ENCODE measurements at regions not wholly inside any gene's neighbourhood (a gene's known extent, or its start where the extent isn't known, plus 50 kb on each side); places are given as distances from the start of the nearest gene placed in this dataset.

- in situ Hi-C loops (cut with HindIII; ENCODE audit: low sequenced_read_pairs), result no loop called here
These were observed 477.2 kb downstream of the GPAM start for GRCh38 chr10:111706331-111706730.

GRCh38 chr10:111707076-111707475 is 476.5 kb downstream of the GPAM start:
- in situ Hi-C loops (cut with HindIII; ENCODE audit: low sequenced_read_pairs), result no loop called here

- in situ Hi-C loops (cut with HindIII; ENCODE audit: low sequenced_read_pairs), result no loop called here
These were observed 474.0 kb downstream of the GPAM start for GRCh38 chr10:111709603-111710002.

DNA sequence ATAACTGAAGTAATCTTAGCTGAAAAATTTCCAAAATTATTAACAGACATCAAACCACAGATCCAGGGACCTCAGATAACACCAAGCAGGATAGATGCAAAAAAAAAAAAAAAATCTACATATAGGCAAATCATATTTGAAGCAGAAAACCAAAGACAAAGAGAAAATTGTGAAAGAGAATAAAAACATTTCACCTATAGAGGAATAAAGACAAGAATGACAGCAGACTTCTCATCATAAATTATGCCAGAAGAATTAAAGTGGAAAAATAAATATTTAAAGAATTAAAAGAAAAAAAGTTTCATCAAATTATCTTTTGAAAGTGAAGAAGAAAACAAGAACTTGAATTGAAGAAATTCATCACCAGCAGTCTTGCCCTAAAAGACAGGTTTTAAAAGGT is 467.5 kb downstream of the GPAM start:
- in situ Hi-C loops (cut with HindIII; ENCODE audit: low sequenced_read_pairs), result no loop called here

DNA sequence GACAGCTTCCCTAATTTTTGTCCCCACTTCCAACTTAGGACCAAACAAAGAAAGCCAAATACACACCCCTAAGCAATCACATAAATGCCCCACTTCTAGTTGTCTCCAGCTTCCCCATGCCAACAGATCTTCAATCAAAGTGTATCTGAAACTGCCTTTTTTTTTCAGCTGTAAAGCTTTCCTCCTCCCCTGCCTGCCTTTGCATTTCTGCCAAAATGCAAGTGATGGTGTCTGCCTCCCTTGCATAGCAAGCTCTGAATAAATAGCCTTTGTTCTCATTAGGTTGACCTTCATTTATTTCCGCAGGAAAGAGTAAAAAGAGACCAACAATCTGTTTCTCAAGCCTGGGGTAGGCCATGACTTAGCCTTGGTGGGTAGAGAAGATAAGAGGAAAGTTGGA is 459.4 kb downstream of the GPAM start:
- in situ Hi-C loops (cut with HindIII; ENCODE audit: low sequenced_read_pairs), result no loop called here

DNA sequence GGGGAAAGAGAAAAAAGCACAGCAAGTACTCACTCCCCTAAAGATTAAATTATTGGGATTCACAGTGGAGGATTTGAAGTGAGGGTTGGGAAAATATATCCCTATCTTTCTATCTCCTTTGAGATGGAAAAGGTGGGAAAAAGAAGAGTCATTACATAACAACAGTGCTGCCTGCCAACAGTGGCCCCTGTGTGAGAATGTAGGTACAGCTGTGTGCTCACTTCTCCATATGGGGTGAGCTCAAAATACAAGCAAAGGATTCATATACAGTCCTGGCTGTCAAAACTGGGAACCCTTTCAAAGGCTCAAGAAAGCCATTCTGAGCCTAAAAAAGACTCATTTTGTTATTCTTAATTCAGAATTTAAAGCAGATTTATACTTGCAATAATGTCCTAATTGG is 458.5 kb downstream of the GPAM start:
- in situ Hi-C loops (cut with HindIII; ENCODE audit: low sequenced_read_pairs), result no loop called here

GRCh38 chr10:111732166-111732785 is 451.3 kb downstream of the GPAM start:
- in situ Hi-C loops (cut with HindIII; ENCODE audit: low sequenced_read_pairs), result no loop called here

- in situ Hi-C loops (cut with HindIII; ENCODE audit: low sequenced_read_pairs), result no loop called here
These were observed 444.3 kb downstream of the GPAM start for GRCh38 chr10:111739125-111739873.

- in situ Hi-C loops (cut with HindIII; ENCODE audit: low sequenced_read_pairs), result no loop called here
These were observed 443.8 kb downstream of the GPAM start for GRCh38 chr10:111739874-111740139.

DNA sequence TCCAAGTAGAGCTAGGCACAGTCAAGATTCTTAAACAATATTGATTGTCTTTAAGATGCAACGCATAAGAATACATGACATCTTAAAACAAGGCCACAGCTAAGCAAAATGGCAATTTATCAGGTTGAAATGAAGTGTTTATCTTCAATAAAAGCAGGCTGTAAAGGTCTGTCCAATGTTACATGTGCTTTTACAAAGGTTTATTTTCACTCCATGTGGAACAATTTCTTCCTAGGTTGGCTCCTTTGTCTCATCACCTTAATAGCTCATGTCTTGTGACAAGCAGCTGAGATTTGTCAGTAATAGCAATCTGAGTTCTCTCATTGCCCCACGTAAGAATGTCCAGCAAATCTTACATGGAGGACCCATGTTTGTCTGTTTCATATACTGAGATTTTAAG is 437.6 kb downstream of the GPAM start:
- in situ Hi-C loops (cut with HindIII; ENCODE audit: low sequenced_read_pairs), result no loop called here

GRCh38 chr10:111747751-111748150 is 435.8 kb downstream of the GPAM start:
- in situ Hi-C loops (cut with HindIII; ENCODE audit: low sequenced_read_pairs), result no loop called here

DNA sequence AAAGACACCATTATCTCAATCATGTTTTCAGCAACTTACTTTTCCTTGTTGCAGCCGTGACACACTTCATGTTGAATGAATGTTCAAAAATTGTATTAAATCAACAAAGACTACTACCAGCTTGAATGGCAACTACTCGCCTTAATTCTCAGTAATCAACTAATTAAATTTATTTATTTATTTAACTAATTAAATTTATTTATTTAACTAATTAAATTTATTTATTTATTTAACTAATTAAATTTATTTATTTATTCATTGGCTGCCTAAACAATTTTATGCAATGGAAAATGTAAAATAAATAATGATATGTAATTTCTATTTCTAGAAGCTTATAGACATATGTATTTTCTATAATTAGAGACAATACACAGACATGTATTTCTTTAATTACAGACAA is 435.4 kb downstream of the GPAM start:
- in situ Hi-C loops (cut with HindIII; ENCODE audit: low sequenced_read_pairs), result no loop called here

- in situ Hi-C loops (cut with HindIII; ENCODE audit: low sequenced_read_pairs), result no loop called here
These were observed 433.3 kb downstream of the GPAM start for GRCh38 chr10:111750165-111750849.

DNA sequence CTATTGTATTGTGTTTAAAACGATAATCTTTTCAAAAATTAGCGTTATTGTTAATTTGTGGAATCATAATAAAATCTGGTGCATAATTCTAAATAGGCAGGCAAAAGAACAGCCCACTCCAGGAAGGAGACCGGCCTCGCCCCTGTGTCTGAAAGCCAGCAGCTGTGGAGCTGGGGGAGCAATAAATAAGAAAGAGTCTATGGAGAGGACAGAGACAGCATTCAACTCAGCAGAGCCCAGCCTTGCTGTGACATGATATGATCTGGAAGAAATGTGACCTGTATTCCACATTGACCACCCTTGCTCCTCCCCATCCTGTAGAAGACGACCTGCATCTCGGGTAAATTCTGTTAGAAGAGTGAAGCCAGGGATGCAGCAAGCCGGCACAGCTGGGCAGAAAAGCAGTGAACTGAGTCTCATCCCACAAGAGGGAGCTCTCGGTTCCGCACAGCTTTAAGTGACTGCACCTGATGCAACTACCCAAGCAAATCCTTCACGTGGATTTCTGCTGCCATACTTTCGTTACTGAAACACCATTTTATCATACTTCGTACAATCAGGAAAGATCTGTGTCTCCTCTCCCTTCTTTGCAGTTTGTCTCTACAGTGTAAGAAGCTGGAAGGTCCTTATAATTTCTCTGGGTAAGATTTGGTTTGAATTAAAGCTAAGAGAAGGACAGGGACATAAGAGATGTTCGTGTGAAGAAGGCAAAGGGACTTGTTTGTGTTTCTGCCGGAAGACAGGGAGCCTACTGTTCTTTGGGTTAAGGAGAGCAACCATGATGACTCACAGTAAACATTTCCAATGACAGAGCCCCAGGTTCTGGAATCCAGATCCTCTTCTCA is 427.1 kb downstream of the GPAM start:
- in situ Hi-C loops (cut with HindIII; ENCODE audit: low sequenced_read_pairs), result no loop called here

GRCh38 chr10:111758593-111758992 is 425.0 kb downstream of the GPAM start:
- in situ Hi-C loops (cut with HindIII; ENCODE audit: low sequenced_read_pairs), result no loop called here

- in situ Hi-C loops (cut with HindIII; ENCODE audit: low sequenced_read_pairs), result no loop called here
These were observed 421.5 kb downstream of the GPAM start for GRCh38 chr10:111762114-111762513.

DNA sequence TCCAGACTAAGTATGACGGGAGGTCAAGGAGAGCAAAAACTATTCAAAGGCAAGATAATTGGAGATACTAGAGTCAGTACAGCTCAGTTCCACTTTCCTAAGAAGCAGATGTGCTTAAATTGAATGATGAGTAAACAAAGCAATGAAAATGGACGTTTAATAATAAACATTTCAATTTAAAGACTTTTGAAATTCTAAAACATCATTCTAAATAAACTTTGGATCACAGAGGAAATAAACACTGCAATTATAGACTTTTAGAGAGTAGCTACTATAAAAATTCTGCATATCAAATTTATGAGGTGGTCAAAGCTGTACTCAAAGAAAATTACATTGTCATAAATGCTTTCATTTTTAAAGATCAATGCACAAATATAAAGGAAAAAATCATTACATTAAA is 418.3 kb downstream of the GPAM start:
- in situ Hi-C loops (cut with HindIII; ENCODE audit: low sequenced_read_pairs), result no loop called here

- in situ Hi-C loops (cut with HindIII; ENCODE audit: low sequenced_read_pairs), result no loop called here
These were observed 417.1 kb downstream of the GPAM start for GRCh38 chr10:111766464-111766863.

GRCh38 chr10:111767661-111768060 is 415.9 kb downstream of the GPAM start:
- in situ Hi-C loops (cut with HindIII; ENCODE audit: low sequenced_read_pairs), result no loop called here

DNA sequence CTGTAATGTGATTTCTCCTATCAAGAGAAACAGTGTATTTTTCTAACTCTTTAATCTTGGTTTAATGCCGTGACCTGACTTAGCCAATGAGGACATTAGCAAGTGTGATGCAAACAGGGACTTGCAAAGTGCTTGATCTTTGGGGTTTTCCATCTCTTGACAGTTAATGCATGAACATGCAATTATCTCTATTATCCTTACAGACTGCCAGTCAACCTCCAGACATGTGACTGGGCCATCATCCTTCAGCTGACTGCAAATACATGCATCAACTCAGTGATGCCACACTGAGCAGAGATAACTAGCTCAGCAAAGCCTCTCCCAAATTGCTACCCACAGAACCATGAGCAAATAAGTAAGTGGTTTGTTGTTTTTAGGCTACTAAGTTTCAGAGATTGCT is 409.6 kb downstream of the GPAM start:
- in situ Hi-C loops (cut with HindIII; ENCODE audit: low sequenced_read_pairs), result no loop called here

DNA sequence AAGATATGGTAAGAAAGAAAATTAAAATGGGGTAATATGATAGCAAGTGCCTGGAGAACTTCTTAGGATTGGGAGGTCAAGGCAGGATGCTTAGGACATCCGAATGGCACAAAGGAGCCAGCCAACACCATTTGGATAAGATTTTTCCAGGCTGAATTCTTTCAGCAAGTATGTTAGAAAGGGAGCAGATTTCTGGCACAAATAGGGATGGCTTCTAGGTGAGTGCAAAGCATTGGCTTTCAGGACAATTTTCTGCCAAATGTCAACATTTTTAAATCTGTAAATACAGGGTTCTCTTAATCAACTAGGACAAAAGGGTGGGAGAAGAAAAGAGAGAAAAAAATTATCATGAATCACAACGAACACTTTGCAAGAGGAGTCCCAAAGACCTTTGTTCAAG is 409.1 kb downstream of the GPAM start:
- in situ Hi-C loops (cut with HindIII; ENCODE audit: low sequenced_read_pairs), result no loop called here

- in situ Hi-C loops (cut with HindIII; ENCODE audit: low sequenced_read_pairs), result no loop called here
These were observed 399.1 kb downstream of the GPAM start for GRCh38 chr10:111784436-111784835.

Data from DLD1 (cell line).